DMS 273 (cell line): ENCODE measurements at regions not wholly inside any gene's neighbourhood (a gene's known extent, or its start where the extent isn't known, plus 50 kb on each side); places are given as distances from the start of the nearest gene placed in this dataset.
A peak's percentile ranks its signal among the peaks of the same experiment; 100 is the strongest.
"Not testable (repeated sequence)": the region's sequence is repeated elsewhere in the genome, so short reads cannot be mapped to it uniquely, and the experiment has no call there.

Experiments
- DNase-seq: peaks from one replicate; lab custom pipeline; 2025; ENCODE audit not compliant: unreplicated experiment; lab: John Stamatoyannopoulos, UW

DNA sequence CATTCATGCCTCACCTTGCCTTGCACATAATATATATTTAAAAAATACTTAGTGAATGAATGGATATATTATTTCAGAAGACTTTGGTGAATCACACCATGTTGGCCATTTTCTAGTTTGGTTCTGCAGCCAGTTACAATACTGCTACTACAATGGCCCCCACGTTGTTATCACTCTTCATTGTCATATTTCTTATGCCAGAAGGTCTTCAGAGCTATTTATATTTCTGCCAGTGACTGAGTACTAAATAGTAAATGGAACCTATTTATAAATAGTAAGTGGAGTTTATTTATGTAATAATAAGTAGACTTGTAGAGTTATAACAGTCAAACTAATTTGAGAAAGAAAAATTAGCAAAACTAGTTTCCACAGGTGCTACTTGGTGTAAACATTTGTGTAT, 516.6 kb upstream of the SYT4 start:
- DNase-seq: no peak

GRCh38 chr18:43794363-43794762, 517.1 kb upstream of the SYT4 start:
- DNase-seq: no peak

GRCh38 chr18:43797347-43797746, 520.1 kb upstream of the SYT4 start:
- no peak for DNase-seq

GRCh38 chr18:43800584-43800983, 523.3 kb upstream of the SYT4 start:
- DNase-seq: no peak

GRCh38 chr18:43805646-43806194, 528.4 kb upstream of the SYT4 start:
- peak; percentile 10 for DNase-seq

- no peak for DNase-seq
Measured at GRCh38 chr18:43812627-43813026, 535.3 kb upstream of the SYT4 start.

GRCh38 chr18:43819397-43819796, 542.1 kb upstream of the SYT4 start:
- DNase-seq: no peak

DNA sequence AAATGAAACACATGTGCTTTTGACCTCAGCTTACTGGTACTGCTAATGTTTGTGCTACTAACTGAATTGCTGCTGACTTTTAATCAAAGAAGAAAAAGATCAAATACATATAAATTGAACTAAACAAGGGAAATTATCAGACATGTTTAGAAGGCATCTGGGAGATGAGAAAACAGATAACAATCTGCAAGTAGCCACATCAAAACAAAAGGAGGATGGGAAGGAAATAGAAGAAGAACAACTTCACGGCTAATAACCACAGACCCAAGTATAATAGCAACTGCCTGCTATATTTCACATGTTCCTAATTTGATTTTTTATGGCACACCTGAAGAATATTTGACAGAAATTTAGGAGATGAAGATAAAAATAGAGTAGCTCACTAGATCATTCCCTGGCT, 542.6 kb upstream of the SYT4 start:
- no peak for DNase-seq

DNA sequence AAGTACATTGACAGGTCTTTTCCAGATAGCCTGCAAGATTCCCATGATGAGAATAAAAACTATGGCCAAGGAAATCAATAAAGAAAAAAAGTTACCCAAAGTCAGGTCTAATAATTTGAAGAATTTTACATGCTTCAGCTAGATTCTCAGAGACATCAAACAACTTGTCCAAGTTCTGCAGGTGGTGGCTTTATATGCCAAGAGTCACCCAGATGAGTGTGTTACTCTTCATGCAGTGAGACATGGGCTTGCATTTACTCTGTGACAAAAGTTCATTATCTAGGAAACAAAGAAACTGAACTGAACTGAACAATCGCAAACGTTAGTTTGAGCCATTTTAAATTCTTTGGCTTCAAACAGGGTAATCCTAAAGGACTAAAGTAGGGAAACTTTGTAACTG, 548.5 kb upstream of the SYT4 start:
- no peak for DNase-seq

DNA sequence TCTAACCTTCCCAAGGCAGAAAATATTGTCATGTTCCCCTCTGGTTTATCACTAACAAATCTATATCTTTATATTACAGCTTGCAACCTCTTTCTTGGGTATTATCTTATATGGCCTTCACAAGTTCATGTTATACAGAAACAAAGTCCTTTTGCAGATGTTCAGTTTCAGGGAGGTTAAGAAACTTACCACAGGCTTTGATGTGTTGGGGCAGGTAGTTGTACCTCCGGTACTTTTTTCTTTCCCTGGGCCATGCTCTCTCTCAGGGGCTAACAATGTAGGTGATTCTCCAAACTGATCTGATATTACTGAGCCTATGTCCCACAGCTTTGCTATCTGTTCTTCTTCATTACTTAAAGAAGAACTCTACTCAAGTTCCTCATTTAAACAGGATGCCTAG, 548.9 kb upstream of the SYT4 start:
- DNase-seq: no peak

GRCh38 chr18:43827311-43827710, 550.0 kb upstream of the SYT4 start:
- DNase-seq: no peak

DNA sequence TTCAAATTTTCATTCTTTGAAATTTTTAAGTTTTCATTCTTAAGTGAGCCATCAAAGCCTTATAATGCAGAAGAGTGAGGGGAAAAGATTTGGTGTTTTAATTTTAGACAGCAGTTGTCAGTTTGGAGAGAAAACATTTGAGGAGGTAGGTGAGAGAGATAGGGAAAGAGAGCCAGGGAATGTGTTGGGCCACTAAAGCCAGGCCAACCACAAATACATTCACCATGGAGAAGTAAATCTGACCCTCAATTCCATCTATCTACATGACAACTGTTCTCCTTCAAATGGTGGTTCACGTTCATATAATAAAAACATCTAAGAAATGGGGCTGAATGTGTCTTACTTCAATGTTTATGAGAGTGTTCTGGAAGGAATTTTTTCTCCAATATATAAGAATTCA, 553.0 kb upstream of the SYT4 start:
- DNase-seq: no peak

- no peak for DNase-seq
Measured at GRCh38 chr18:43830947-43831346, 553.7 kb upstream of the SYT4 start.

GRCh38 chr18:43846299-43846698, 569.0 kb upstream of the SYT4 start:
- DNase-seq: no peak

DNA sequence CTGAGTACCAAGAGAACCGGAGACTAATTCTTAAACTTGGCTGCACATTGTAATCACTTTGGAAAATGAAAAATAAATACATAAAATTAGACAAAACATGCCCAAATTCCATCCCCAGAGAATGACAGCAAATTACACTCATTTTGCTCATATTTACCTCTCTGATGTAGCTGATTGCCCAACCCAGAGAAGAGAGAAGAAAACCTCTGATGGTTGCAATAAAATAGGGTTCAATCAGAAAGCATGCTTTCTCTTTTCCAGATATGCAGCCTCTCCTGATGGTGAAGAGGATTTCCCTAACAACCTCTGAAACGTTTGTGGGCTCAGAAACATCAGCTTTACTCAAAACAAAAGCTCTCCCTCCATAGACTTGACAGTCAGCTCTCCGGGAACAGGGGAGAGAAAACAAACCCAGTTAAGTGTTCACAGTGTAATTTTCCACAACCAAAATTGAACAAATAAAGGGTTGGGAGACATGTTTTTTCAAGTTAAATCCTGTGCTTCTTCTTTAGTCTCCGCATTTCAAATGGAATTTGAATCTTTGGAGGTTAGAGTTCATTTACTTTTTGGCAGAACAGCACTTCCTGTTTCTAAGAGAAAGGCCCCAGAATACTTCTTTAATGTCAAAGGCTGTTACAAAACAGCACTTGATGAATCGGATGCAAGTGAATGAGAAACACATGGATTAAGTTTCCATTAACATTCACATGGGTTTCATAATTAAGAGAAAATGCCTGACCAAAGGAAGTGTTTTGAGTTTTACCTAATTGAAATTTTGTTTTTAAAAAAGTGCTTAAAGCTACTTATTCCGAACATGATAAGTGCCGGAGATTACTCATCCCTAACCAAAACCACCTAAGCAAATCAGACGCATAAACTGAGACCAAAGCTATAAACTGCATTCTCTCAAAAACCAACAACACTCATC, 570.1 kb upstream of the SYT4 start:
- DNase-seq: no peak

DNA sequence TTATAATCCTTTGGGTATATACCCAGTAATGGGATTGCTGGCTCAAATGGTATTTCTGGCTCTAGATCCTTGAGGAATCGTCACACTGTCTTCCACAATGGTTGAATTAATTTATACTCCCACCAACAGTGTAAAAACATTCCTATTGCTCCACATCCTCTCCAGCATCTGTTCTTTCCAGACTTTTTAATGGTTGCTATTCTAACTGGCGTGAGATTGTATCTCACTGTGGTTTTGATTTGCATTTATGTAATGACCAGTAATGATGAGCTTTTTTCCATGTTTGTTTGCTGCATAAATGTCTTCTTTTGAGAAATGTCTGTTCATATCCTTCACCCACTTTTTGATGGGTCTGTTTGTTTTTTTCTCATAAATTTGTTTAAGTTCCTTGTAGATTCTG, 572.5 kb upstream of the SYT4 start:
- DNase-seq: not testable (repeated sequence)

GRCh38 chr18:43855376-43855775, 578.1 kb upstream of the SYT4 start:
- DNase-seq: no peak

- DNase-seq: no peak
Measured at GRCh38 chr18:43863180-43863579, 585.9 kb upstream of the SYT4 start.

DNA sequence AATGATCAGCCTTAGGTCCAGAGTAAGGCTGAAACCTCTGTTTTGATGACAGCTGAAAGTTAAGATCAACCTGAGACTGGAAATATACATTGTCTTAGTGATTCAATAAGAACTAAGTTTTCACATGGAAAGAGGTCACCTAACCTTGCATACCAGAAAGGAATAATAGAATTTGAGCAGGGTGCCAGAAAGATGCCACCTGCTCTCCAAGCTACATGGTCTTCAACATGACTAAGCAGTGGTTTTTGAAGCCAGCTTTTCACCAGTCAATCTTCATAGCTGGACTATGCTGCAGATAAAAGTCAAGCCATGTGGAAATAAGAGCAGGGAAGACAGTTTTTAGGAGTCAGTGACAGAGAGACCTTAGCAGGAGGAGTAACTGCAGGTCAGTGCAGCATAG, 589.4 kb upstream of the SYT4 start:
- no peak for DNase-seq

DNA sequence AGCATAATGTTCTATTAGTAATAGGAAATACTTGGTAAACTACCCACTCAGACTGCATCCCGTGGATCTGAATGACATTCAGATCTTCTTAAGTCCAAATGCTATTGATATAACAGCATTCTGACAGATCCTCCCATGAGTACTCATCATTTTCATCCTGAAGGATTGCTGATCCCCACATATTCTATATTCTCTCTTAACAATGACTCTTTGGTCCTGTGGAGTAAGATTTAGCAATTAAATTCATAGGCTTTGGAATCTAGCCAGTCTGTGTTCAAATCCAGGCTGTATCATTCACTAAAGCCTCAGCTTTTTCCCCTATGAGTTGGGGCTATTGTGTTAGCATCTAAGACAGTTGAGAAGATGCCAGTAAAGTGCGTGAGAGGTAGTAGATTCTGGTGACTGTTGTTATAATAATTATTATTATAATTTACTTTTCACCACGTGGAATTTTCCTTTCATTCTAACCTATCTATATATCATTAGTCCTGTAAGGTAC, 591.3 kb upstream of the SYT4 start:
- DNase-seq: no peak

- DNase-seq: no peak
Measured at GRCh38 chr18:43869451-43870008, 592.2 kb upstream of the SYT4 start.

DNA sequence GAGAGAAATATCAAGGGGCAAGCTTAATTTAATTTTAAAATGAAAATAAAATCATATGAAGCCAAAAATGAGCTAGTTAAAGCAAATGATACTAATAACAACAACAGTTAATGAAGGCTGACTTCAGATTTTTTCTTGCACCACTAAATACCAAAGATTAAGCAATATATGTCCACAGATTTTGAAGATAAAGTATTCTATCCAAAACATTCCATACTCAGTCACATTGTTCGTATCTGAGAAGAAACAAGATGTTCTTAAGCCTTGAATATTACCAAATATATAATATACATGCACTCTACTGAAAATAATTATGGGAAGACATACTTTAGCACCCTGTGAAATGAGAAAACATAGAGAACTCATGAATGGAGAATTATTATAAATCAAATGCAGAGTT, 593.3 kb upstream of the SYT4 start:
- no peak for DNase-seq
